IPS-18c (cell line): ENCODE measurements at regions not wholly inside any gene's neighbourhood (a gene's known extent, or its start where the extent isn't known, plus 50 kb on each side); places are given as distances from the start of the nearest gene placed in this dataset.

Experiments used
- H3K4me3 ChIP-seq: 2 replicates; pipeline ENCODE4 v1.7.0; 2013; ENCODE audit warnings: low read depth, mild to moderate bottlenecking, low read length, moderate library complexity; ENCODE audit not compliant: insufficient read depth
- H3K9me3 ChIP-seq: one replicate; pipeline ENCODE4 v1.6.1; 2013; ENCODE audit warnings: mild to moderate bottlenecking, low read length, moderate library complexity; ENCODE audit not compliant: control insufficient read depth, insufficient read depth

DNA sequence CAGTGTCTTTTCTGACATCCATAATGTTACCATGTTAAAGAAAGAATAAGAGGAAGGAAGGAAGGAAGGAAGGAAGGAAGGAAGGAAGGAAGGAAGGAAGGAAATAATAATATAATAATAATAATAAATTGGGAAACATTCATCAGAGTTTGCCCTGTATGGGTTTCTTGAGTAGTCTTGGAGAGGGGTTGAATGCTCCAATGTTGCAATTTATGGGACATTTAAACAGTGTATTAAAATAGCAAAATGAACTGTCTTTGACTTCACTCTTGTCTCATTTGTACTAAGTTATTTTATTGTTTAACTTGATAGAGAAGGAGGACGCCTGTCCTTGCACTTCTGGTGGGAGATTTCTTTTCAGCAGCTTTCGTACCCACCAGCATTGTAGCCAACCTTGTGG lies 277.7 kb downstream of the RNF144A start:
- no peaks in the 10 kb centered on the region for H3K9me3 ChIP-seq
- H3K4me3 ChIP-seq: no peak overlapping the region

DNA sequence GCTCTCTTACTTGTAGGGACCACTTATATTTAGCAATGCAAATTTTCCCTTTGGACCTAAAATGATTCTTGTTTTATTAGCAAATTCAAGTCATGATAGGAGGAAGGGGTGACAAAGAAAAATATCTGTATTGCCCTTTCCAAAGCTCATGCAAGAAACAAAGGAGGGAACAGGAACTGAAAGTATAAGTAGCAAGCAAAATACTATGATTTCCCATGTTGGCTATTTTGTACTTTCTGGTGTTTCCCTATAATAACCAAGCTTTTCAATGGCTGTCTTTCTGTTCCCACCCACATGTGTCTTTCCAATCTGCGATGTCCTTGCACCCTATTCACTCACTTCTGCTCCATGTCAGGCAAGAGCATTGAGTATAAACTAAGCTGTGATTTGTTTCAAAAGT lies 279.7 kb downstream of the RNF144A start:
- Histone ChIP-seq H3K4me3 (no peak overlapping the region), H3K9me3 (no peaks in the 10 kb centered on the region)

DNA sequence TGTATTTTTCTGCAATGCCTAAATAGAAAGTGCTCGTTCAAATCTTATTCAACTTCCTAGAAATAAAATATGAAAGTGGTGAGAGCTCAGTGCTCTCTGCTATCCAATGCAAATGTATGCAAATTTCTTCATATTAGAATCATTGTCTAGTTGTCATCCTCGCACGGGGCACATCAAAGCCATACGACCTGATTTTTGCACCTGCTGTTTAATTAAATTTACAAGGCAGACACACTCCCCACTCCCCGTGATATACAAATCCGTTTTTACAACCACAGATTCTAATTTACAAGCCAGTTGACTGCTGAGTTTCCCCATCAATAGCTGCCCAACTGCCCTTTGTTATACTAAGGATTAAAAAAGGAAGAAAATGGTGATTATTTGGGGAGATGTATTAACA lies 284.6 kb downstream of the RNF144A start:
- H3K9me3 ChIP-seq: no peaks in the 10 kb centered on the region
- no peak overlapping the region for H3K4me3 ChIP-seq

DNA sequence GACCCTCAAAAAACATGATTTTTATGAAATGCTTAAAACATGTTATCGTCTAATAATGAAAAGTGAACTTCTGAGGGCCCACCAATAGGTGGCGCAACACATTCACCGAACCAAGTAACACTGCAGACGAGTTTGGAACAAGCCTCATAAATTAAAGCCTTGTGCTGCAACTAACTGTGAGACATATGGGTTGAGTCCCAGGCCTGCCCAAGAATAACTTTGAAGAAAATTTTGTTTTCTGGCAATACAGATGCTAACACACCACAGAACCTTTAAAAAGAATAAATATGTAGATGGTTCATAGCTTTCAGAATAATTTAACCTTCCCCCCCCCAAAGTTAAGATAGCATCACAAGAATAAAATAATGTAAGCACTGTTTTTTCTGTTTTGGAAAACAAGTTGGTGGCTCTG lies 285.9 kb downstream of the RNF144A start:
- Histone ChIP-seq H3K4me3 (no peak overlapping the region), H3K9me3 (no peaks in the 10 kb centered on the region)

DNA sequence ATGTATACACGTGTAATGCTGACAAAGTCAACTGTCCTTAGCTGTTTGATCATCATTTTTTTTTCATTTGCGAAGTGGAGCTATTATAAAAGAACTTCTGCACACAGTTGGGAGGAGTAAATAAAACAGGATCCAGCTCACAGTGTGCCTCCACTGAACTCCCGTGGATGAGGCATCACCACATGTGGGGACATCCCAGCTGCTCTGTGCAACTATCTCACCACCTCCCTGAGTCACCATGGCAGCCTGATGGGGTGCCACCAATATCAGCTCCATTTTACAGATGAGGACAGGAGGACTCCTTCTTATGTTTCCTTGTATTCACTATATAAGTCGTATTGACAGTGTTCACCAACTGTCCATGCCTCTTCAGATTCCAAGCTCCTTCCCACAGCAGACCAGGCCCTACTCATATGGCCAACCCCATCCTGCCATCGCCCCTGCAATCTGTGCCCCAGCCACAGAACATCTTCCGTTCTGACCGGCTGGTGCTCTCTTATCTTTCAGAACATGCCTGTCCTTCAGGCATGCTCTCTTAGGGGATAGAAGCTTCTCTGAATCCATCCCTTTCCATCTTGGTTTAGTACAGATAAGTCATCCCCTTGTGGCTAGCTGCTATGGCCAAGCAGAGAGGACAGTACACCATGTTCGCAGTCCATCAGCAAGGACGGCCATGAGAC lies 288.1 kb downstream of the RNF144A start:
- H3K4me3 ChIP-seq: no peak overlapping the region
- H3K9me3 ChIP-seq: no peaks in the 10 kb centered on the region

DNA sequence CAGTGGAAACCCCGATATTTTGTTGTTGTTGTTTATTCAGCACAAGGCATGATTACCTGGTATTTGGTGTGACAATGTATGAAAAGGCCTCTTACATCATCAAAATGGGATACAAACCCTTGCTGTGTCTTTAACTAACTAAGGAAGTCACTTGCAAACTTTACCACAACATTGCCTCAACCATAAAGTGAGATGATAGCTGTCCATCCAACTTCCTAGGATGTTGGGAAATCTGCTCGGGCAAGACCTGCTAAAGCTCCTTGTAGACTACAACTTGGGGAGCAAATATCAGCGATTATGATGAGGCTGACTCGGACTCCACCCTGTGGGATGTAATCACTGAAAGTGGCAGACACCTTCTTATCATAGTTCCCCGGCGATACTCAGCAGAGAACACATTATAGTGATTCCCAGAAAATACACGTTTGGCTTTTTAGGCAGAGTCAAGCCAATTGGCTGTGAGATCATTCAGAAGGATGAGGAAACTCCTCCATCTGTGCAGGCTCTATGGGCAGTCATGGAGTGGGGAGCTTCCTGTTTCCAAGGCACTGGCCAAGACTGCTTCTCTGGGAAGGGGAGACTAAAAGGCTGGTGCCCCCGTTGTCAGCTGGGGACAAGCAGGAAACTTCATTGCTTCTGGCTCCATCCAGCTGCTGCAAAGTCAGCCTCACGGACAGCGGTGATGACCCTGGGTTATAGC lies 289.0 kb downstream of the RNF144A start:
- Histone ChIP-seq H3K4me3 (no peak overlapping the region), H3K9me3 (no peaks in the 10 kb centered on the region)

DNA sequence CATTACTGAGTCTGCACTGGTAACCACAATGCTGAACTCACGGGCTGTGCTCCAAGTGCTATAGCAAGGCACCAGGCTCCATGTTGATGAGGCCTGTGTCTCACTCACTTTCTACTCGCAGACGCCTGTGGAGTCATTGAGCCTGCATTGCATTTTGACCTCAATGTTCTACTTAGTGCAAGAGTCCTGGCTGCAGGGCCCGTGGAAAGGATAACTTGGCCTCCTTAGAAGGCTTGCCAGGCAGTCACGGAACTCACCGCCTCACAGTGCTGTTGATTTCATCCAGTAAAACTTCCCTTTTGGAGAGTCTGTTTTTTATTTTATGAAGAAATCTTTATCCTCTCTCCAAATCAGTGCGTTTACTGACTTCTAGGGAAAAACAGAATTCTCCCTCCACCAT lies 290.4 kb downstream of the RNF144A start:
- peaks cover 2% of the 10 kb centered on the region for H3K9me3 ChIP-seq
- no peak overlapping the region for H3K4me3 ChIP-seq

DNA sequence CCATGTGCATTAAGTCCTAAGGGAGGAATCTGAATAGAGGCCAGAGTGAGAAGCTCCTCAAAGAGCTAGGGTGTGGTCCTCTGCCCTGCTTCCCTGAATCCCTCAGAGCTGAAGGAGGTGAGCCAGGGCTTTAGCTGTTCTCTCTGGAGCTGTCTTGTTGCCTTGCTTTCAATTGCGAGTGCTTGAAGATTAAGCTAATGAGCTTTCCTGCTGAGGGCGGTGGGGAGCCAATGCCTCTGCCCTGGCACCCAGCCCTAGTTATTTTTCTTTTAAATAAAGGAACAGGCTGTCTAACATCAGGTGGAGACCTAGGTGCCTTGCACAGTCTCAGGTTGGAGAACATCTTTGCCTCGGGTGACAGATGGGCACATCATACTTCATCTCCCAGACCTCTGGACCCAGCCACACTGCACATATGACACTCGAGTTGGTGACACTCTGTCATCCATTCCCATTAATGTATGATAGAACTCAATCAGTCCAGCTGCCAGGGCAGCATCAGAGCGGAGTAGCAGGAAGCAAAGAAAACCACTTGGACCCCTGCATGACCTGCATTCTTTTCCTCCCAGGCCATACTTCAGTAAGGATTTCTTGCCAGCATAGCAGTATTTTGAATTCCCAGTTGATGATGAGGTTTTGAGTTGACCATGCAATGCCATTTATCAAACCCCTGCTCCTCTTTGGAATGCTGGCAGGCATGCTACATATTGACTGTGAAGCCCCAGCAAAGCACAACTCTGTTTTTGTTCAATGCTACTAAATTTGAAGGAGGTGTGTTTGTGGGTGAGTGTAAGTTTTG lies 292.7 kb downstream of the RNF144A start:
- peaks cover 2% of the 10 kb centered on the region for H3K9me3 ChIP-seq
- no peak overlapping the region for H3K4me3 ChIP-seq

DNA sequence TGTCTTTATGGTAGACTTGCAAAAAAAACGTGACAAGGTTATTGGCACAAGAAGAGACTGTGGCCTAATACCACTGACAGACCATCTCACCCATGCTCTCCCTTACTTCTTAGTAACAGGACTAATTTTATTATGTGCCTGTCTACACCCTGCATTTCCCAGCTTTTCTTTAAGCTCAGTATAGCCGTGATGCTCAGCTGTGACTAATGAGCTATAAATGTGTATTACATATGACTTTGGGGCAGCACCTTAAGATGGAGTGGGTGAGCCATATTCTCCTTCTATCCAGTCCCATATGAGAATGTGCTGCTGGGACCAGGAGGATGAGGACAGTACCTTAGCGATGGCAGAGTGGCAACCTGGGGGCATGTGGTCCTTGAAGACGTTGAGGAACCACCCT lies 293.5 kb downstream of the RNF144A start:
- H3K9me3 ChIP-seq: peaks cover 2% of the 10 kb centered on the region
- H3K4me3 ChIP-seq: no peak overlapping the region

DNA sequence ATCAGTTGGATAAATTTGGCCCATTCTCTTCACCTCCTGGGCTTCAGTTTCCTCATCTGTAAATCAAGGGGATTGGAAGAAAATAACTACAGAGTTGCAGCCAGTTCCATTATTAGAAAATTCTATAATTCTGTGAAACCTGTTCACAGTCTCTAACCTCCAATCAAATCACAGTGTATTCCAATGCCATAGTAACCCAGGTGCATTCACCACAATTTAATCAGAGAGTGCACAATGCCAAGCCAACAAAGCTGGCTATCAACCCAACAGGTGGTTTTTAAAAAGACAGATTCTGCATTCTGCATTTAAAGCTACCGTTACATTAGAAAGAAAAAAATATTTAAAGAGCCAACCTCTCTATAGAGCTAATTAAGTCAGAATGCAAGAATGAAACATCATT lies 308.6 kb downstream of the RNF144A start:
- H3K9me3 ChIP-seq: no peaks in the 10 kb centered on the region
- no peak overlapping the region for H3K4me3 ChIP-seq

DNA sequence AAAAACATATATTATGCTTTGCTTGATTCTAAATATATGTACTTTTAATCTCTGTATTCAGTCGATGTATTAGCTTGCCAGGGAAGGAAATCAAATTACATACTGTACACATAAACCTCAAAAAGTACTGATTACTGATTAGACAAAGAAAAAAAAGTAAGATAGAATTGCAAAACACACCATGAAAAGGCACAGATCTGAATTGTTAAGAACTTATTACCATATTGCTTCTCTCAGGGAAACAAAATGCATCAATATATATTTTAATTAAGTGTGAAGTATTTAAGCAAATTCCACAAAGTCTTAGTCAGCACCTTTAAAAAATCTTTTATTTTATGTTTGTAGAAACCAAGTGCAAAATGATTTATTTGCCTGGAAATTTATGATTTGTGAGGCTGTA lies 309.3 kb downstream of the RNF144A start:
- Histone ChIP-seq H3K4me3 (no peak overlapping the region), H3K9me3 (no peaks in the 10 kb centered on the region)

DNA sequence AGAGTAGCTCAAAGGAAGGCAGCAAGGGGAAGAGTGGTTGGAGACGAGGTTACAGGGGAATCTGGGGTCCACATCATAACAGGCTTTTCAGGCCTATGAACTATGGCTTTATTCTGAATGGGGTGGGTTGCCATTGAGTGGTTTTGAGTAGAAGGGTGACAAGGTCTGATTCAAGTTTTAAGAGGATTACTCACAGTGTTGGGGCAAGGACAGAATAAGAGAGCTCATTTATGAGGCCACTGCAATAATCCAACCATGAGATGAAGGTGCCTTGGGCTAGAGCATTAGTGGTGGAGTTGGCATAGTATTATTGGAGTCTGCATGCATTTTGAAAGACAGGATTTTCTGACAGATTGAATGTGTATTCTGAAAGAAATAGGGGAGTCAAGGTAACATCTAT lies 315.9 kb downstream of the RNF144A start:
- Histone ChIP-seq H3K4me3 (no peak overlapping the region), H3K9me3 (no peaks in the 10 kb centered on the region)

DNA sequence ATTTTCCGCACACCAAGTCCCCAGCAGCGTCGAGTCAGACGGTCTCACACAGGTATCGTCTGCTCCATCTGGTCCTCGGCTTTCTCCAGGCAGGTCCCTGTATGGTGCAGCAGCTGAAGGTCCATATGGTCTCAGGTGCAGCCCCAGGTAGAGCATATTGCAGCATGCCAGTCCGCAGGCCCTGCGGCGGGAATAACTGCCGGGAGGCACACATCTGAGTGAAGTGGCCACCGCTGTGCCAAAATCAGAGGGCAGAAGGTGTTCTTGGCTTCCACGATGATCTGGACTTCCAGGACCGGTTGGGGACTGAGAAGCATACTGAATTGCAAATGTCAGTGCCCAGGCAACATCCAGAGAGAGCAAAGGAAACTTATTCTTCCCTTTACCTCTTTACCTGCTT lies 320.3 kb downstream of the RNF144A start:
- no peak overlapping the region for H3K4me3 ChIP-seq
- H3K9me3 ChIP-seq: no peaks in the 10 kb centered on the region

DNA sequence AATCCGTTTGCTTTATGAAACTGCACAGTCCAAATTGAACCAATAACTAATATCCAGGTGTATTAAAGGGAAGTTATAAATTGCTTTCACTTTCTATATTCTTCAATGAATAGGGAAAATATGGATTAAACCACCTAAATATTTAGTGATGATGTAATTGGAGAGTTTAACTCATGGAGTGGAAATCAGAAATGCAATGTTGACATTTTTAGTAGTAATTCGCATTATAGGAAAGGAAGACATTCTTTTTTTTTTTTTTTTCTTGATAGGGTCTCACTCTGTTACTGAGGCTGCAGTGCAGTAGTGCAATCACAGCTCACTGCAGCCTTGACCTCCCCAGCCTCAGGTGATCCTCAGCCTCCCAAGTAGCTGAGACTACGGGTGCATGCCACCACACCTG lies 321.9 kb downstream of the RNF144A start:
- no peaks in the 10 kb centered on the region for H3K9me3 ChIP-seq
- no peak overlapping the region for H3K4me3 ChIP-seq

DNA sequence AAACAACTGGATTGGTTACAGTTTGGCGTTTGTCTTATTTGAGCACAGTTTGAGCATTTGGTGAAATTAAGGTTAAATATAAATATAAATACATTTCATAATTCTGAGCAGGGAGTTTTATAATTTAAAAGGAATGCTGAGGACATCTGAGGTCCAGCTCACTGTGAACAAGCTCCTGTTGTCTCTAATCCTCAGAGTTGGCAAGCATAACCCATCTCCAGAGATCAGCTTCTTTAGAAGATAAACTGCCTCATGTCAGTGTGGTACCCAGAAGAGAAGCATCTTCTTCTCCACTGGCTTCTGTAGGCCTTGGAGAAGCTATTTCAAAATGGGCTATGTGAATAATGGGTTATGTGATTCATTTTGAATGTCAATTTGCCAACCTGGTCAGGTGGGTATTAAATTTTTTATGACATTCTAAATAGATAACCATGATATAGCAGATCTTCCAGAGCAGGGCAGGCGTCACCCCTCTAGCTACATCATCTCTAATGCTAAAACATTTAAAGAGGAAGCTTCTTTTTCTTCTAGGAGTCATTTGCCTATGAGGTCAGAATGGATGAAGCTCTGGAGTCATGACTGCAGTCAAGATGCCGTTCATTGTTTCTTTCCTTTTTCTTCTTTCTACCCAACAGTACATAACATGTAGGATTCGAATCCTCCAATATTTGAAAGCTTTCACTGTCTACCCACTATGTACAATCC lies 324.0 kb downstream of the RNF144A start:
- no peaks in the 10 kb centered on the region for H3K9me3 ChIP-seq
- H3K4me3 ChIP-seq: no peak overlapping the region

DNA sequence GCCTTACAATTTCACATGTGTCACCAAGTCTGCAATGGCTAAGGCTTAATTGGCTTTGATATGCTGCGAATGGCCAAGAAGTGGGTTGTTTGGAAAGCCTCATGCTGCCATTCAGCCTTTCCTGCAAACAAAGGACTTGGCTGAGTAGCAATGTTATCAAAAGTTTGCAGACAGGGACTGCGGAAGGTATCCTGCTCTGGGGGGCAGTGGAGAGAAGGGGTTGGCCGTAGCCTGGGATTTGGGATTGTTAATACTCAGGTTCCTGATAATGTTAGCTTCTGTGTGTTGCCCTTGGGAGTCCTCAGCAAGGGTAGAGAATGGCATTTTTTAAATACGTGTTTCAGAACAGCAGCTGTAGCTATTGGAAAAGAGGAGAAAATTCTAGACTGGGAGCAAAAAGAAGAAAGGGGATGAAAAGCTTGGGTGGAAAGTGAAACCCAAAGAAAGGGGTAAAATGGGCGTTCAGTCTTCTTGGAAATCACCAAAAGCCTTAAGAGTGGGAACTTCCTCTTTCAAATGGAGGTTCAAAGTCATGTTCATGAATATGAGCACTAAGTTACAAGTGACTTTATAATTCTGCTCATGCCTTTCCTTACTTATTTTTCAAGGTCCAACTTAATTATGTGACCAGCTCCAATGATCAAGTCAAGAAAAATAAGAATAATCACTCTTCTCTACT lies 325.1 kb downstream of the RNF144A start:
- Histone ChIP-seq H3K9me3 (no peaks in the 10 kb centered on the region), H3K4me3 (no peak overlapping the region)

DNA sequence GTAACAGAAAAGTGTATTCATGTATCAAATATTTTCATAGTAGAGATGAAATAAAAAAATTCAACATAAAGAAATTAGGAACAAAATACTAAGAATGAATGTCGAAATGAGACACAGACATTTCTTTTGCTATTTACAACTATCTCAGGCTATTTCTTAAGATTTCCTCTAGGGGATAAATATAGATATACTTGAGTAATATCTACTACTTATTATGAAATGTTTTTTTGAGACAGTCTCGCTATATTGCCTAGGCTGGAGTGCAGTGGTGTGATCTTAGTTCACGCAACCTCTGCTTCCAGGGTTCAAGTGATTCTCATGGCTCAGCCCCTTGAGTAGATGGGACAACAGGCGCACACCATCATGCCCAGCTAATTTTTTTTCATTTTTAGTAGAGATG lies 326.1 kb downstream of the RNF144A start:
- Histone ChIP-seq H3K4me3 (no peak overlapping the region), H3K9me3 (no peaks in the 10 kb centered on the region)
